SK-N-SH treated with all-trans-retinoic acid at 6 μM for 48 hours (cell line): ENCODE measurements at regions not wholly inside any gene's neighbourhood (a gene's known extent, or its start where the extent isn't known, plus 50 kb on each side); places are given as distances from the start of the nearest gene placed in this dataset.

Source experiments
- ATAC-seq: fragments of 200-7000 bp; cut with Tn5 transposase; 3 replicates; pipeline ENCODE4 v1.9.1; 2020; ENCODE audit warnings: mild to moderate bottlenecking, moderate library complexity
- ARNTL ChIP-seq: fragments of 450-650 bp; formaldehyde crosslinking; IDR thresholded peaks from 2 replicates; pipeline ENCODE4 v1.5.0; 2020; ENCODE audit warnings: low read depth, mild to moderate bottlenecking, moderate library complexity, borderline replicate concordance
- CSDC2 ChIP-seq: fragments of 250-450 bp; sonication (Bioruptor Pico); IDR thresholded peaks from 2 replicates; pipeline ENCODE4 v1.5.0; 2020; ENCODE audit warnings: mild to moderate bottlenecking, moderate library complexity
- ESRRG ChIP-seq: fragments of 250-450 bp; sonication (Bioruptor Pico); IDR thresholded peaks from 2 replicates; pipeline ENCODE4 v1.6.1; 2021; ENCODE audit warnings: mild to moderate bottlenecking
- GLIS3 ChIP-seq: fragments of 250-450 bp; sonication (Bioruptor Pico); IDR thresholded peaks from 2 replicates; pipeline ENCODE4 v1.5.0; 2020; ENCODE audit warnings: mild to moderate bottlenecking, moderate library complexity
- ISL1 ChIP-seq: fragments of 250-450 bp; sonication (Bioruptor Pico); IDR thresholded peaks from 2 replicates; pipeline ENCODE4 v2.1.2; 2022; ENCODE audit warnings: mild to moderate bottlenecking, moderate library complexity
- OSR1 ChIP-seq: fragments of 250-450 bp; sonication (Bioruptor Pico); IDR thresholded peaks from 2 replicates; pipeline ENCODE4 v1.8.0; 2022; ENCODE audit warnings: moderate library complexity, mild to moderate bottlenecking, inconsistent platforms
- PPARA ChIP-seq: fragments of 250-450 bp; sonication (Bioruptor Pico); IDR thresholded peaks from 2 replicates; pipeline ENCODE4 v1.5.0; 2020; ENCODE audit warnings: mild to moderate bottlenecking, borderline replicate concordance
- RARB ChIP-seq: fragments of 250-450 bp; sonication (Bioruptor Pico); IDR thresholded peaks from 2 replicates; pipeline ENCODE4 v1.8.0; 2021; ENCODE audit warnings: mild to moderate bottlenecking, moderate library complexity
- SNAI2 ChIP-seq: fragments of 250-450 bp; sonication (Bioruptor Pico); IDR thresholded peaks from 2 replicates; pipeline ENCODE4 v1.5.0; 2020; ENCODE audit warnings: mild to moderate bottlenecking, moderate library complexity
- TCF4 ChIP-seq: fragments of 250-450 bp; sonication (Bioruptor Pico); IDR thresholded peaks from 2 replicates; pipeline ENCODE4 v1.8.0; 2021; ENCODE audit warnings: mild to moderate bottlenecking, moderate library complexity, borderline replicate concordance
- TOX ChIP-seq: fragments of 250-450 bp; sonication (Bioruptor Pico); IDR thresholded peaks from 2 replicates; pipeline ENCODE4 v1.8.0; 2021; ENCODE audit warnings: mild to moderate bottlenecking, moderate library complexity, borderline replicate concordance
- TSHZ2 ChIP-seq: fragments of 250-450 bp; sonication (Bioruptor Pico); IDR thresholded peaks from 2 replicates; pipeline ENCODE4 v1.5.0; 2020; ENCODE audit warnings: mild to moderate bottlenecking, moderate library complexity
- ZC3H10 ChIP-seq: fragments of 250-450 bp; sonication (Bioruptor Pico); IDR thresholded peaks from 2 replicates; pipeline ENCODE4 v1.5.1; 2021; ENCODE audit warnings: mild to moderate bottlenecking, moderate library complexity
- ZFP3 ChIP-seq: fragments of 250-450 bp; sonication (Bioruptor Pico); IDR thresholded peaks from 2 replicates; pipeline ENCODE4 v1.5.0; 2020; ENCODE audit warnings: mild to moderate bottlenecking, moderate library complexity
- ZFP30 ChIP-seq: fragments of 450-650 bp; formaldehyde crosslinking; IDR thresholded peaks from 2 replicates; pipeline ENCODE4 v1.5.0; 2022; ENCODE audit warnings: mild to moderate bottlenecking, moderate library complexity
- ZNF565 ChIP-seq: fragments of 450-650 bp; formaldehyde crosslinking; conservative IDR thresholded peaks from 2 replicates; pipeline ENCODE4 v1.5.0; 2020; ENCODE audit warnings: low read depth, mild to moderate bottlenecking, moderate library complexity
- ZNF70 ChIP-seq: fragments of 450-650 bp; formaldehyde crosslinking; IDR thresholded peaks from 2 replicates; pipeline ENCODE4 v1.5.0; 2020; ENCODE audit warnings: mild to moderate bottlenecking, moderate library complexity
- TF ChIP-seq, protein P1 (sequence below): fragments of 250-450 bp; sonication (Bioruptor Pico); IDR thresholded peaks from 2 replicates; pipeline ENCODE4 v1.5.1; 2021; ENCODE audit warnings: mild to moderate bottlenecking, moderate library complexity
- TF ChIP-seq, protein P2 (sequence below): fragments of 250-450 bp; sonication (Bioruptor Pico); IDR thresholded peaks from 2 replicates; pipeline ENCODE4 v1.5.1; 2020; ENCODE audit warnings: low read depth, mild to moderate bottlenecking, moderate library complexity
- TF ChIP-seq, protein P3 (sequence below): fragments of 250-450 bp; sonication (Bioruptor Pico); IDR thresholded peaks from 2 replicates; pipeline ENCODE4 v1.8.0; 2021; ENCODE audit warnings: low read depth, mild to moderate bottlenecking, moderate library complexity, borderline replicate concordance
- TF ChIP-seq, protein P4 (sequence below): fragments of 250-450 bp; sonication (Bioruptor Pico); IDR thresholded peaks from 2 replicates; pipeline ENCODE4 v1.8.0; 2020; ENCODE audit warnings: mild to moderate bottlenecking, moderate library complexity, borderline replicate concordance

- no peak for TF ChIP-seq TOX
- TF ChIP-seq PPARA: no peak
- no peak for TF ChIP-seq TCF4 (CRISPR knock-in tag)
- TF ChIP-seq SNAI2 (CRISPR knock-in tag): no peak
- TF ChIP-seq, protein P1, sequence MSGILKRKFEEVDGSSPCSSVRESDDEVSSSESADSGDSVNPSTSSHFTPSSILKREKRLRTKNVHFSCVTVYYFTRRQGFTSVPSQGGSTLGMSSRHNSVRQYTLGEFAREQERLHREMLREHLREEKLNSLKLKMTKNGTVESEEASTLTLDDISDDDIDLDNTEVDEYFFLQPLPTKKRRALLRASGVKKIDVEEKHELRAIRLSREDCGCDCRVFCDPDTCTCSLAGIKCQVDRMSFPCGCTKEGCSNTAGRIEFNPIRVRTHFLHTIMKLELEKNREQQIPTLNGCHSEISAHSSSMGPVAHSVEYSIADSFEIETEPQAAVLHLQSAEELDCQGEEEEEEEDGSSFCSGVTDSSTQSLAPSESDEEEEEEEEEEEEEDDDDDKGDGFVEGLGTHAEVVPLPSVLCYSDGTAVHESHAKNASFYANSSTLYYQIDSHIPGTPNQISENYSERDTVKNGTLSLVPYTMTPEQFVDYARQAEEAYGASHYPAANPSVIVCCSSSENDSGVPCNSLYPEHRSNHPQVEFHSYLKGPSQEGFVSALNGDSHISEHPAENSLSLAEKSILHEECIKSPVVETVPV: no peak
- TF ChIP-seq, protein P2, sequence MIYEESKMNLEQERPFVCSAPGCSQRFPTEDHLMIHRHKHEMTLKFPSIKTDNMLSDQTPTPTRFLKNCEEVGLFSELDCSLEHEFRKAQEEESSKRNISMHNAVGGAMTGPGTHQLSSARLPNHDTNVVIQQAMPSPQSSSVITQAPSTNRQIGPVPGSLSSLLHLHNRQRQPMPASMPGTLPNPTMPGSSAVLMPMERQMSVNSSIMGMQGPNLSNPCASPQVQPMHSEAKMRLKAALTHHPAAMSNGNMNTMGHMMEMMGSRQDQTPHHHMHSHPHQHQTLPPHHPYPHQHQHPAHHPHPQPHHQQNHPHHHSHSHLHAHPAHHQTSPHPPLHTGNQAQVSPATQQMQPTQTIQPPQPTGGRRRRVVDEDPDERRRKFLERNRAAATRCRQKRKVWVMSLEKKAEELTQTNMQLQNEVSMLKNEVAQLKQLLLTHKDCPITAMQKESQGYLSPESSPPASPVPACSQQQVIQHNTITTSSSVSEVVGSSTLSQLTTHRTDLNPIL (CRISPR knock-in tag): no peak
- no peak for TF ChIP-seq ZFP3
- no peak for TF ChIP-seq CSDC2
- TF ChIP-seq TSHZ2: no peak
- no peak for TF ChIP-seq ZNF565 (CRISPR knock-in tag)
- TF ChIP-seq ZFP30 (CRISPR knock-in tag): no peak
- TF ChIP-seq ISL1 (CRISPR knock-in tag): no peak
- TF ChIP-seq RARB (CRISPR knock-in tag): no peak
- no peak for ATAC-seq
Measured at GRCh38 chr2:52467189-52467588, 1300.4 kb upstream of the CHAC2 start.

- ATAC-seq: no peak
- TF ChIP-seq CSDC2 (no peak), ZC3H10 (CRISPR knock-in tag) (no peak), OSR1 (no peak), ZNF70 (CRISPR knock-in tag) (no peak), ISL1 (CRISPR knock-in tag) (no peak), ESRRG (CRISPR knock-in tag) (no peak)
- TF ChIP-seq, protein P3, sequence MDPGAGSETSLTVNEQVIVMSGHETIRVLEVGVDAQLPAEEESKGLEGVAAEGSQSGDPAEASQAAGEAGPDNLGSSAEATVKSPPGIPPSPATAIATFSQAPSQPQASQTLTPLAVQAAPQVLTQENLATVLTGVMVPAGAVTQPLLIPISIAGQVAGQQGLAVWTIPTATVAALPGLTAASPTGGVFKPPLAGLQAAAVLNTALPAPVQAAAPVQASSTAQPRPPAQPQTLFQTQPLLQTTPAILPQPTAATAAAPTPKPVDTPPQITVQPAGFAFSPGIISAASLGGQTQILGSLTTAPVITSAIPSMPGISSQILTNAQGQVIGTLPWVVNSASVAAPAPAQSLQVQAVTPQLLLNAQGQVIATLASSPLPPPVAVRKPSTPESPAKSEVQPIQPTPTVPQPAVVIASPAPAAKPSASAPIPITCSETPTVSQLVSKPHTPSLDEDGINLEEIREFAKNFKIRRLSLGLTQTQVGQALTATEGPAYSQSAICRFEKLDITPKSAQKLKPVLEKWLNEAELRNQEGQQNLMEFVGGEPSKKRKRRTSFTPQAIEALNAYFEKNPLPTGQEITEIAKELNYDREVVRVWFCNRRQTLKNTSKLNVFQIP: no peak
Measured at GRCh38 chr2:52465287-52465686, 1302.3 kb upstream of the CHAC2 start.

DNA sequence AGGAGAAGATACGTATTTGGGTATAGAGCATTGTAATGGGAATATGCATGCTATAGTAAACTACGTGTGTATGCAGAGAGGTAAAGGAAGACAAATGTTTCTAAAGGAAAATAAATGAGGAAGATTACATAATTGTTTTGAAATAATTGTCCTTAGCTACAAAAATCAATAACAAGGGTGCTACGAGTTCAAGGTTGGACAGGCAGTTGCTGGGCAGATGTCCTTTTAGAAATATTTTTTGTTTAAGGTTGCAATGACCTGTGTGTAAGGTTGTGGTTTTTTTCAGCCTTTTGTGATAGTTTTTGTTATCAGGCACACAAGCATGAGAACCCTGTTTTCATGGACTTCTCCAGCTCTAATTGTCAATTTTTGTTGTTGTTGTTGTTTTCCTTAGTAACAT, 1304.1 kb upstream of the CHAC2 start:
- TF ChIP-seq ARNTL: no peak
- TF ChIP-seq PPARA: no peak
- TF ChIP-seq GLIS3: no peak
- no peak for TF ChIP-seq ESRRG (CRISPR knock-in tag)
- no peak for TF ChIP-seq ZC3H10 (CRISPR knock-in tag)
- no peak for TF ChIP-seq ZFP30 (CRISPR knock-in tag)
- TF ChIP-seq CSDC2: no peak
- no peak for TF ChIP-seq ZNF565 (CRISPR knock-in tag)
- ATAC-seq: no peak

DNA sequence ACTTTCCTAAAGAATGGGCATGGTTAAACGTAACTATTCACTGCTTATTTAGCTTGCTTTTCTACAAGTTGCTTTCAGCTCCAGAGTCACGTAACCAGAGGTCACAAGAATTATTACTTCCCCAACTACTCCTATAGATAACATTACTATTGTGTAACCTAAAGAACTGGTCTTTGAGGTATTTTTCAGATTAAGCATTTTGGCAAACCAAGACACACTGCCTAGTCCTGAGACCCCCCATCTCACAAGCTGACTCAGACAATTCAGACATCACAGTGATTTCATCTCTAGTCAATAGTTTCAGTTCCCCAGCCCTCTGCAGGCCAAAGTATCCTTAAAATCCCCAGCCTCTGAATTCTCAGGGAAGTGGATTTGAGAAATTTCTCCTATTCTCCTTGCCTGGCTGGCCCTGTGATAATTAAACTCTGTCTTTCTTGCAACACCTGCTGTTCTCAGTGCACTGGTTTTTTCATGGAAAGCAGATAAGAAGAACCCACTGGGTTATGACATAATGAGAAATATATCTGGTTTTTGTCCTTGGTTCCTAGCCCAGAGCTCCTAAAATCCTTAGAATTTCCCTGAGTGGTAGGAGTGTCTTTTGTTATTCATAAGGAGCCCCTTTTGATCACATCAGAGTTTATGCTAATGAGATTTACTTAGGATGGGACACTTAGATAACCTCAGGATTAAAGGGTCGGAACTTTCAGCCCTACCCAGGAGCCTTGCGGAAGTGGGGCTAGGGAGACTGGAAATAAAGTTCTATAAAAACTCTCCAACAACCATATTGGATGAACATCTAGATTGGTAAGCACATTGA, 1310.8 kb upstream of the CHAC2 start:
- no peak for ATAC-seq
- no peak for TF ChIP-seq ARNTL
- no peak for TF ChIP-seq TCF4 (CRISPR knock-in tag)
- TF ChIP-seq GLIS3: no peak
- TF ChIP-seq, protein P1: no peak
- TF ChIP-seq, protein P4, sequence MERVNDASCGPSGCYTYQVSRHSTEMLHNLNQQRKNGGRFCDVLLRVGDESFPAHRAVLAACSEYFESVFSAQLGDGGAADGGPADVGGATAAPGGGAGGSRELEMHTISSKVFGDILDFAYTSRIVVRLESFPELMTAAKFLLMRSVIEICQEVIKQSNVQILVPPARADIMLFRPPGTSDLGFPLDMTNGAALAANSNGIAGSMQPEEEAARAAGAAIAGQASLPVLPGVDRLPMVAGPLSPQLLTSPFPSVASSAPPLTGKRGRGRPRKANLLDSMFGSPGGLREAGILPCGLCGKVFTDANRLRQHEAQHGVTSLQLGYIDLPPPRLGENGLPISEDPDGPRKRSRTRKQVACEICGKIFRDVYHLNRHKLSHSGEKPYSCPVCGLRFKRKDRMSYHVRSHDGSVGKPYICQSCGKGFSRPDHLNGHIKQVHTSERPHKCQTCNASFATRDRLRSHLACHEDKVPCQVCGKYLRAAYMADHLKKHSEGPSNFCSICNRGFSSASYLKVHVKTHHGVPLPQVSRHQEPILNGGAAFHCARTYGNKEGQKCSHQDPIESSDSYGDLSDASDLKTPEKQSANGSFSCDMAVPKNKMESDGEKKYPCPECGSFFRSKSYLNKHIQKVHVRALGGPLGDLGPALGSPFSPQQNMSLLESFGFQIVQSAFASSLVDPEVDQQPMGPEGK (CRISPR knock-in tag): no peak
- no peak for TF ChIP-seq PPARA
